Heart right ventricle (tissue), 16 donors: ENCODE measurements at regions not wholly inside any gene's neighbourhood (a gene's known extent, or its start where the extent isn't known, plus 50 kb on each side); places are given as distances from the start of the nearest gene placed in this dataset.

Experiments used
- ATAC-seq, 8 donors: fragments of 200-7000 bp; cut with Tn5 transposase; one replicate each; pipeline ENCODE4 v1.9.1; 2020; ENCODE audit warnings: mild to moderate bottlenecking in 8 of 8, moderate library complexity in 8 of 8, moderate number of reproducible peaks in 1 of 8
- DNase-seq, 2 donors: peaks; one replicate each; pipeline ENCODE4 v3.0.0-alpha.2; 2020
- H3K27ac ChIP-seq, 10 donors: fragments of 200-600 bp; sonication (generic) in 2 of 10; one replicate each; pipeline versions ENCODE4 v1.5.0 to v1.8.0; 2020 to 2022; ENCODE audit warnings: mild to moderate bottlenecking in 3 of 10
- H3K27me3 ChIP-seq, 7 donors: fragments of 200-600 bp; one replicate each; pipeline ENCODE4 v1.8.0; 2021 to 2022; ENCODE audit warnings: mild to moderate bottlenecking in 2 of 7
- H3K36me3 ChIP-seq, 9 donors: fragments of 200-600 bp; sonication (generic) in 1 of 9; one replicate each; pipeline versions ENCODE4 v1.5.0 to v1.8.0; 2020 to 2022; ENCODE audit warnings: mild to moderate bottlenecking in 2 of 9
- H3K4me1 ChIP-seq, 9 donors: fragments of 200-600 bp; sonication (generic) in 1 of 9; one replicate each; pipeline versions ENCODE4 v1.5.0 to v1.8.0; 2020 to 2022; ENCODE audit warnings: mild to moderate bottlenecking in 4 of 9
- H3K4me3 ChIP-seq, 10 donors: fragments of 200-600 bp; sonication (generic) in 2 of 10; one replicate each; pipeline versions ENCODE4 v1.5.0 to v1.8.0; 2020 to 2022; ENCODE audit warnings: mild to moderate bottlenecking in 7 of 10, moderate library complexity in 2 of 10
- H3K9me3 ChIP-seq, 11 donors: fragments of 200-600 bp in 10 of 11; sonication (generic) in 2 of 11; one replicate each; pipeline versions ENCODE4 v1.5.0 to v1.8.0; 2013 to 2022; ENCODE audit warnings: mild to moderate bottlenecking in 2 of 11, control low read depth in 1 of 11, moderate library complexity in 1 of 11
- WGBS, 2 donors: extraction: QIAGEN DNeasy Blood & Tissue Kit; methylation state at CpG; one replicate each; pipeline ENCODE4 v1.1.7; 2013; ENCODE audit warnings: inconsistent platforms in 1 of 2; 5-methylcytosine and 5-hydroxymethylcytosine counted together
- intact Hi-C, 10 donors: fragments of 100-400 bp; cut with DNase I; formaldehyde crosslinking; loops; one replicate each; pipeline versions ENCODE4 v1.11.1 to v1.14.2; 2022
- TF ChIP-seq, protein P1 (sequence below), 9 donors: fragments of 200-600 bp; sonication (generic) in 2 of 9; IDR thresholded peaks; one replicate each; pipeline versions ENCODE4 v1.5.0 to v1.8.0; 2021 to 2022; ENCODE audit warnings: antibody characterized with exemption in 9 of 9, mild to moderate bottlenecking in 5 of 9, moderate library complexity in 1 of 9
- donor health status: Arrhythmogenic right ventricular cardiomyopathy.
- donor health status: ischemic (EF 13 %, LVEDD 7.1; RV severe dilation, severe dysfunction).
- donor health status: healthy with polysubstance abuse.
- donor health status: DM: no; HTN: yes; CAD: no.
- donor health status: DM: no; HTN: no; CAD: no.
- donor health status: ischemic (EF 25% LVEDD 6.9; RV normal size, moderate dysfunction).
- donor health status: ischemic (EF 25% LVEDD 5.7; RV mildly dilated, moderate dysfunction).
- donor health status: healthy.
- donor health status: DM: yes; HTN: yes; CAD: no.
- donor health status: Ischemic cardiomyopathy.
- donor health status: ischemic (EF 35%, LVEDD 5.7; RV mildly dilated, moderate dysfunction).
- donor health status: nonischemic (EF 11% LVEDD 7.7; RV severe dilation, severe dysfunction).
- donor health status: DM: yes; HTN: yes; CAD: no.
- donor health status: PGD.
- donor health status: ischemic (EF 29% LVEDD 5.4; RV normal size, mild dysfunction).
- donor health status: nonischemic (EF 23%, LVEDD 6.1; RV moderate dilation, normal function).

- no peak for ATAC-seq
- TF ChIP-seq, protein P1, sequence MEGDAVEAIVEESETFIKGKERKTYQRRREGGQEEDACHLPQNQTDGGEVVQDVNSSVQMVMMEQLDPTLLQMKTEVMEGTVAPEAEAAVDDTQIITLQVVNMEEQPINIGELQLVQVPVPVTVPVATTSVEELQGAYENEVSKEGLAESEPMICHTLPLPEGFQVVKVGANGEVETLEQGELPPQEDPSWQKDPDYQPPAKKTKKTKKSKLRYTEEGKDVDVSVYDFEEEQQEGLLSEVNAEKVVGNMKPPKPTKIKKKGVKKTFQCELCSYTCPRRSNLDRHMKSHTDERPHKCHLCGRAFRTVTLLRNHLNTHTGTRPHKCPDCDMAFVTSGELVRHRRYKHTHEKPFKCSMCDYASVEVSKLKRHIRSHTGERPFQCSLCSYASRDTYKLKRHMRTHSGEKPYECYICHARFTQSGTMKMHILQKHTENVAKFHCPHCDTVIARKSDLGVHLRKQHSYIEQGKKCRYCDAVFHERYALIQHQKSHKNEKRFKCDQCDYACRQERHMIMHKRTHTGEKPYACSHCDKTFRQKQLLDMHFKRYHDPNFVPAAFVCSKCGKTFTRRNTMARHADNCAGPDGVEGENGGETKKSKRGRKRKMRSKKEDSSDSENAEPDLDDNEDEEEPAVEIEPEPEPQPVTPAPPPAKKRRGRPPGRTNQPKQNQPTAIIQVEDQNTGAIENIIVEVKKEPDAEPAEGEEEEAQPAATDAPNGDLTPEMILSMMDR (IDR thresholded peaks at IDR 0.05): no peak
Observed at GRCh38 chr9:7320841-7321240, 478.7 kb downstream of the DMAC1 start.

DNA sequence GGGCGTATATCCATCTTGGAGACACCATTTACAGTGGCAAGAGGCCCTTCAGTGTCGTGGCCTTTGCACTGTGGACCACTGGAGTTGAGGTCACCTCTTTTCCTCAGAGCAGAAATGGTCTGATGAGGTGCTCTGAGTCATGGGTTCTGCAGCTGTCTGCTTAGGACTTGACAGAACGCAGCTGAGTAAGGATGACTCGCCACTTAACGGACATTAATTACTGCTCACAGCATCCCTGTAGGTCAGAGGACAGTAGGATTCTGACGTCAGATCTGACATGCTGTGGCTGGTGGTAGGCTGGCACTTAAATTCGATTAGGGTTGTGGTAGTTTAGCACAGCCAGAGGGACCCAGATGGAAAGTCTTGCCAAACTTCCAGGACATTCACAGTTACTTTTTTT, 479.4 kb downstream of the DMAC1 start:
- intact Hi-C loops: loop anchor here in 1 of 10 donors (10.0 kb wide), 1 partner anchor 205 kb away; no protein-coding TSS in a partner anchor
- DNase-seq: no peak
- TF ChIP-seq, protein P1 (IDR thresholded peaks at IDR 0.05): no peak
- H3K4me3 ChIP-seq: no peak overlapping the region
- no peaks in the 10 kb centered on the region for H3K36me3 ChIP-seq
- H3K27me3 ChIP-seq: no peaks in the 10 kb centered on the region
- peak overlapping the region in 1 of 10 donors; percentile 20 for H3K27ac ChIP-seq
- H3K4me1 ChIP-seq: peaks cover 0 to 20% (median 10%) of the 10 kb centered on the region in 9 donors
- WGBS, 2 donors: 60 to 73% methylated on average over 7 of the region's 7 CpGs
- ATAC-seq: peak in 3 of 8 donors; percentile 33 to 63 (median 50)
- H3K9me3 ChIP-seq: no peaks in the 10 kb centered on the region

More at GRCh38 chr9:7320841-7321240, 478.7 kb downstream of the DMAC1 start:
- Histone ChIP-seq H3K36me3 (no peaks in the 10 kb centered on the region), H3K27ac (no peak overlapping the region), H3K4me3 (no peak overlapping the region), H3K27me3 (no peaks in the 10 kb centered on the region), H3K9me3 (no peaks in the 10 kb centered on the region), H3K4me1 (peaks cover 0 to 16% (median 7%) of the 10 kb centered on the region in 9 donors)
- 83 to 91% methylated on average over 7 of the region's 7 CpGs for WGBS, 2 donors
- intact Hi-C loops: loop anchor here in 1 of 10 donors (10.0 kb wide), 1 partner anchor 204 kb away; no protein-coding TSS in a partner anchor
- DNase-seq: no peak

- H3K4me1 ChIP-seq: peaks cover 0 to 22% (median 10%) of the 10 kb centered on the region in 9 donors
- H3K36me3 ChIP-seq: no peaks in the 10 kb centered on the region
- H3K9me3 ChIP-seq: peaks cover 0 to 11% (median under 1%) of the 10 kb centered on the region in 11 donors
- no peak overlapping the region for H3K4me3 ChIP-seq
- WGBS, 2 donors: 86 to 93% methylated on average over 2 of the region's 2 CpGs
- no peaks in the 10 kb centered on the region for H3K27me3 ChIP-seq
- TF ChIP-seq, protein P1 (IDR thresholded peaks at IDR 0.05): no peak
- intact Hi-C loops: loop anchor here in 1 of 10 donors (5.0 kb wide), 1 partner anchor 58 kb away; no protein-coding TSS in a partner anchor
- ATAC-seq (no peak), DNase-seq (no peak)
- no peak overlapping the region for H3K27ac ChIP-seq
Observed at GRCh38 chr9:7318920-7319319, 480.7 kb downstream of the DMAC1 start.

GRCh38 chr9:7316967-7317366, 482.6 kb downstream of the DMAC1 start:
- Histone ChIP-seq H3K27ac (peak overlapping the region in 8 of 10 donors; percentile 39 to 77 (median 57)), H3K4me1 (peaks cover 0 to 22% (median 10%) of the 10 kb centered on the region in 9 donors), H3K36me3 (no peaks in the 10 kb centered on the region), H3K4me3 (no peak overlapping the region), H3K9me3 (peaks cover 0 to 30% (median 12%) of the 10 kb centered on the region in 11 donors), H3K27me3 (no peaks in the 10 kb centered on the region)
- TF ChIP-seq, protein P1 (IDR thresholded peaks at IDR 0.05): no peak
- 60 to 73% methylated on average over 4 of the region's 4 CpGs for WGBS, 2 donors
- intact Hi-C loops: loop anchor here in 1 of 10 donors (5.0 kb wide), 1 partner anchor 60 kb away; no protein-coding TSS in a partner anchor
- DNase-seq (no peak), ATAC-seq (peak in 1 of 8 donors; percentile 50)
